Uterus (tissue), 3 donors: ENCODE measurements at regions not wholly inside any gene's neighbourhood (a gene's known extent, or its start where the extent isn't known, plus 50 kb on each side); places are given as distances from the start of the nearest gene placed in this dataset.

Experiments
- DNase-seq, 2 donors: peaks; one replicate each; pipeline ENCODE4 v3.0.0-alpha.2; 2019 to 2020
- H3K27ac ChIP-seq, 2 donors: fragments of 200-600 bp; sonication (generic); 1 replicate in 1 of 2; 2 replicates in 1 of 2; pipeline ENCODE4 v1.5.1; 2016 to 2018
- H3K27me3 ChIP-seq, 2 donors: fragments of 200-600 bp; sonication (generic); one replicate each; pipeline ENCODE4 v1.5.1; 2018 to 2019; ENCODE audit warnings: control low read depth in 1 of 2
- H3K36me3 ChIP-seq, 2 donors: fragments of 200-600 bp; sonication (generic); one replicate each; pipeline ENCODE4 v1.5.1; 2019; ENCODE audit warnings: control low read depth in 1 of 2
- H3K4me1 ChIP-seq, 2 donors: fragments of 200-600 bp; sonication (generic); one replicate each; pipeline ENCODE4 v1.5.1; 2018 to 2019; ENCODE audit warnings: control low read depth in 1 of 2
- H3K4me3 ChIP-seq, 2 donors: fragments of 200-600 bp; sonication (generic); 1 replicate in 1 of 2; 2 replicates in 1 of 2; pipeline ENCODE4 v1.5.1; 2018 to 2019; ENCODE audit warnings: mild to moderate bottlenecking in 1 of 2
- H3K9me3 ChIP-seq, 2 donors: fragments of 200-600 bp; sonication (generic); one replicate each; pipeline ENCODE4 v1.5.1; 2019; ENCODE audit warnings: control low read depth in 1 of 2
- CTCF ChIP-seq, 4 experiments: fragments of 200-600 bp in 2 of 4; fragments of 450-650 bp in 2 of 4; sonication (generic) in 2 of 4; IDR thresholded peaks; one replicate each; pipeline ENCODE4 v1.5.1; 2016 to 2019; ENCODE audit warnings: antibody characterized with exemption in 4 of 4, mild to moderate bottlenecking in 2 of 4, moderate library complexity in 1 of 4
- POLR2A ChIP-seq, 2 donors: fragments of 450-650 bp; IDR thresholded peaks; one replicate each; pipeline ENCODE4 v1.6.1; 2016; ENCODE audit warnings: antibody characterized with exemption in 2 of 2, mild to moderate bottlenecking in 1 of 2, moderate library complexity in 1 of 2
- intact Hi-C: fragments of 100-400 bp; cut with DNase I; formaldehyde crosslinking; loops from one replicate; pipeline ENCODE4 v1.15.1; 2023; ENCODE audit warnings: low total_unique reads
- donor health status: DM: yes; HTN: yes; CAD: no.

GRCh38 chr6:137610702-137611101 lies 116.5 kb upstream of the OLIG3 start:
- no peaks in the 10 kb centered on the region for H3K9me3 ChIP-seq
- intact Hi-C loops: no loop called here

GRCh38 chr6:137623293-137623692 lies 129.1 kb upstream of the OLIG3 start:
- Histone ChIP-seq H3K4me1 (no peaks in the 10 kb centered on the region), H3K9me3 (no peaks in the 10 kb centered on the region), H3K4me3 (no peak overlapping the region), H3K36me3 (no peaks in the 10 kb centered on the region), H3K27me3 (no peaks in the 10 kb centered on the region), H3K27ac (no peak overlapping the region)
- no peak for TF ChIP-seq CTCF (IDR thresholded peaks at IDR 0.05)
- no peak for TF ChIP-seq POLR2A (IDR thresholded peaks at IDR 0.05)
- intact Hi-C loops: no loop called here
- no peak for DNase-seq

More at GRCh38 chr6:137610702-137611101, 116.5 kb upstream of the OLIG3 start:
- Histone ChIP-seq H3K4me3 (no peak overlapping the region), H3K27ac (no peak overlapping the region), H3K36me3 (no peaks in the 10 kb centered on the region), H3K4me1 (no peaks in the 10 kb centered on the region), H3K27me3 (no peaks in the 10 kb centered on the region)
- no peak for DNase-seq
- no peak for TF ChIP-seq POLR2A (IDR thresholded peaks at IDR 0.05)
- no peak for TF ChIP-seq CTCF (IDR thresholded peaks at IDR 0.05)

GRCh38 chr6:137625100-137625661 lies 131.0 kb upstream of the OLIG3 start:
- DNase-seq: no peak
- Histone ChIP-seq H3K9me3 (no peaks in the 10 kb centered on the region), H3K4me3 (no peak overlapping the region), H3K4me1 (no peaks in the 10 kb centered on the region), H3K27ac (no peak overlapping the region), H3K36me3 (no peaks in the 10 kb centered on the region), H3K27me3 (no peaks in the 10 kb centered on the region)
- TF ChIP-seq POLR2A (IDR thresholded peaks at IDR 0.05): no peak
- no peak for TF ChIP-seq CTCF (IDR thresholded peaks at IDR 0.05)
- intact Hi-C loops: no loop called here

- no peak for DNase-seq
- Histone ChIP-seq H3K27me3 (no peaks in the 10 kb centered on the region), H3K9me3 (no peaks in the 10 kb centered on the region), H3K27ac (no peak overlapping the region), H3K4me1 (no peaks in the 10 kb centered on the region), H3K4me3 (no peak overlapping the region), H3K36me3 (no peaks in the 10 kb centered on the region)
- TF ChIP-seq POLR2A (IDR thresholded peaks at IDR 0.05) (no peak), CTCF (IDR thresholded peaks at IDR 0.05) (no peak)
- intact Hi-C loops: no loop called here
These were observed 131.6 kb upstream of the OLIG3 start for GRCh38 chr6:137625808-137626207.

GRCh38 chr6:137630666-137631065 lies 136.5 kb upstream of the OLIG3 start:
- Histone ChIP-seq H3K4me3 (no peak overlapping the region), H3K36me3 (no peaks in the 10 kb centered on the region), H3K9me3 (no peaks in the 10 kb centered on the region), H3K27me3 (no peaks in the 10 kb centered on the region), H3K4me1 (no peaks in the 10 kb centered on the region), H3K27ac (no peak overlapping the region)
- no peak for DNase-seq
- TF ChIP-seq POLR2A (IDR thresholded peaks at IDR 0.05) (no peak), CTCF (IDR thresholded peaks at IDR 0.05) (no peak)
- intact Hi-C loops: no loop called here
